ENCODE measurements at regions not wholly inside any gene's neighbourhood (a gene's known extent, or its start where the extent isn't known, plus 50 kb on each side); places are given as distances from the start of the nearest gene placed in this dataset.
"Not testable (repeated sequence)": the region's sequence is repeated elsewhere in the genome, so short reads cannot be mapped to it uniquely, and the experiment has no call there.

DNA sequence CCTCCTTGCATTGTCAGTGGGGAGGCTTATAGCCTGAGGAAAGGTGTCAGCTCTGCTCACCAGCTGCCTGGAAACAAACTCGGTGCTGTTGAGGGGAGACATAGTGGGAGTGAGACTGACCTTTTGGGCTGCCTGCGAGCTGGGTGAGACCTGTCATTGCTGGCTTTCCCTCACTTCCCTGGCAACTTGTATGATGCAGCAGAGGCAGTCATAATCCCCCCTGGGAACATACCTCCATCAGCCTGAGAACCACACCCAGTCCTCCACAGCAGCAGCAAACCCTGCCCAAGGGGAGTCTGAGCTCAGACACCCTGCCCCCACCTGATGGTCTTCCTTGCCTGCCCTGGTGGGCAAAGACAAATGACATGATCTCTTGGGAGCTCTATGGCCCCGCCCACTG is 521.2 kb upstream of the IMPG1 start:
- no peak for DNase-seq (ENCODE audit: low read depth)
- in situ Hi-C loops (cut with HindIII; ENCODE audit: low sequenced_read_pairs), result no loop called here
- no peak overlapping the region for H3K4me3 ChIP-seq (ENCODE audit: low read depth, low read length)
- TF ChIP-seq, protein P1, sequence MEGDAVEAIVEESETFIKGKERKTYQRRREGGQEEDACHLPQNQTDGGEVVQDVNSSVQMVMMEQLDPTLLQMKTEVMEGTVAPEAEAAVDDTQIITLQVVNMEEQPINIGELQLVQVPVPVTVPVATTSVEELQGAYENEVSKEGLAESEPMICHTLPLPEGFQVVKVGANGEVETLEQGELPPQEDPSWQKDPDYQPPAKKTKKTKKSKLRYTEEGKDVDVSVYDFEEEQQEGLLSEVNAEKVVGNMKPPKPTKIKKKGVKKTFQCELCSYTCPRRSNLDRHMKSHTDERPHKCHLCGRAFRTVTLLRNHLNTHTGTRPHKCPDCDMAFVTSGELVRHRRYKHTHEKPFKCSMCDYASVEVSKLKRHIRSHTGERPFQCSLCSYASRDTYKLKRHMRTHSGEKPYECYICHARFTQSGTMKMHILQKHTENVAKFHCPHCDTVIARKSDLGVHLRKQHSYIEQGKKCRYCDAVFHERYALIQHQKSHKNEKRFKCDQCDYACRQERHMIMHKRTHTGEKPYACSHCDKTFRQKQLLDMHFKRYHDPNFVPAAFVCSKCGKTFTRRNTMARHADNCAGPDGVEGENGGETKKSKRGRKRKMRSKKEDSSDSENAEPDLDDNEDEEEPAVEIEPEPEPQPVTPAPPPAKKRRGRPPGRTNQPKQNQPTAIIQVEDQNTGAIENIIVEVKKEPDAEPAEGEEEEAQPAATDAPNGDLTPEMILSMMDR (IDR thresholded peaks at IDR 0.05; ENCODE audit: low read depth, low read length, missing control alignments), result no peak

DNA sequence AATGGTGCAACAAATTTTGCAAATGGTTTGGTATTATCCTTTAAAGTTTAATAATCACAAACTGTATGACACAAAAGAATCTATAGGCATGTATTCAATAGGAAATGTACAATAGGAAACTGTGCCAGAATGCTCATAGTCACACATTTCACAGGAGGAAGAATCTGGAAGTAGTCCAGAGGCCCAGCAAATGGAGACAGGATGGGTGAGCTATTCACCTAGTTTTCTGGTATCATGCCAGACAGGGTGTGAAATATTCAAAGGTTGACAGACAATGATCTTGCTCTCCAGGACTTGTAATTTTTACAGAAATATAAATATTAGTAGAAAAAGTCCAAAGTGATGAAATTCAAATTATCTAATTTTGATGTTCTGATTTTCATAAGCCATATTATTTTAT is 520.1 kb upstream of the IMPG1 start:
- in situ Hi-C loops (cut with HindIII; ENCODE audit: low sequenced_read_pairs), result no loop called here
- H3K4me3 ChIP-seq (ENCODE audit: low read depth, low read length), result no peak overlapping the region
- DNase-seq (ENCODE audit: low read depth), result no peak
- TF ChIP-seq, protein P1 (IDR thresholded peaks at IDR 0.05; ENCODE audit: low read depth, low read length, missing control alignments), result no peak

DNA sequence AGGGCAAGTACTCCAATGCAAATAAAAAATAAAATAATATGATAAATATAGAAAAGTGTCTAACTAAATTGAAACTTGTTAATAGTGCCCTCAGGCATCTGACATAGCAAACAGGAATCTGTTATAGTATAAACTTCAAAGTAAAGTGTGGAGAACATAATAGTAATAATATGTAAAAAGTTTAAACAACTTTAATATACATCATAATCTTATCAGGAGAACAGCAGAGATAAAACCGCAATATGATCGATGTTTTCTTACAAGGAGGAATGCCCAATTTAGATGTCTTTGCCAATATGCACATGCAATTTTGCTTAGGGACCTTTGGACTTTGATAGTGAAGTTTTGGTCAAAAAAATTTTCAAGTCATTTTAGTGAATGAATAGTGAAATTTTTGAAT is 514.8 kb upstream of the IMPG1 start:
- no peak overlapping the region for H3K4me3 ChIP-seq (ENCODE audit: low read depth, low read length)
- in situ Hi-C loops (cut with HindIII; ENCODE audit: low sequenced_read_pairs), result no loop called here
- DNase-seq (ENCODE audit: low read depth), result no peak
- TF ChIP-seq, protein P1 (IDR thresholded peaks at IDR 0.05; ENCODE audit: low read depth, low read length, missing control alignments), result no peak

DNA sequence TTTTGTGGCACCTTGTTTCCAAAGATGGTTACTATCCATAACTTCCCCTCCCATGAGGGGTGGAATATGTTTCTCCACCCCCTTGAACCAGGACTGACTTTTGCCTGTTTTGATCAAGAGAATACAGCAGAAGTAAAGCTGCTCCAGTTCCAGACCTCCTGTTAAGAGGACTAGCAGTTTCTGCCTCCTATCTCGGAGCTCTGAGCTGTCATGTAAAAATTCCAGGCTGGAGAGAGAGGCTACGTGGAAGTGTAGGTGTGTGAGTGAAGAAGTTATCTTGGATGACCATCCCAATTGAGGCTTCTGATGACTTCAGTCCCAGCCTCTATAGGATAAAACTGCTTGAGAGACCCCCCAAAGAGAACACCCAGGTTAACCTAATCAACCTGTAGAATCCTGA is 511.7 kb upstream of the IMPG1 start:
- TF ChIP-seq, protein P1 (IDR thresholded peaks at IDR 0.05; ENCODE audit: low read depth, low read length, missing control alignments), result no peak
- no peak overlapping the region for H3K4me3 ChIP-seq (ENCODE audit: low read depth, low read length)
- in situ Hi-C loops (cut with HindIII; ENCODE audit: low sequenced_read_pairs), result no loop called here
- no peak for DNase-seq (ENCODE audit: low read depth)

DNA sequence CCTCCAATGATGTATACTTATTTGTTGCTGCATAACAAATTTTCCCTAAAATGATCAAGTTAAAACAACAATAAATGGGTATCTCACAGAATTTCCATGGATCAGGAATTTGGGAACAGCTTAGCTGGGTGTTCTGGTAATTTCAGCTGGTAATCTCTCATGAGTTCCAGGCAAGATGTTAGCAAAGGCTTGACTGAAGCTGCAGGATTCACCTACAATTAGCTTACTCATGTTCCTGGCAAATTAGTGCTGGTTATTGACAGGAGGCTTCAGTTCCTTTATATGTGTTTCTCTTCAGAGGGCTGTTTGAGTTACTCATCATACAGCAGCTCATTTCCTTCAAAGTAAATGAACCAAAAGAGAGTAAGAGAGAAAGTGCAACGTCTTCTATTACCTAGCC is 506.3 kb upstream of the IMPG1 start:
- H3K4me3 ChIP-seq (ENCODE audit: low read depth, low read length), result no peak overlapping the region
- no peak for DNase-seq (ENCODE audit: low read depth)
- TF ChIP-seq, protein P1 (IDR thresholded peaks at IDR 0.05; ENCODE audit: low read depth, low read length, missing control alignments), result no peak
- in situ Hi-C loops (cut with HindIII; ENCODE audit: low sequenced_read_pairs), result no loop called here

DNA sequence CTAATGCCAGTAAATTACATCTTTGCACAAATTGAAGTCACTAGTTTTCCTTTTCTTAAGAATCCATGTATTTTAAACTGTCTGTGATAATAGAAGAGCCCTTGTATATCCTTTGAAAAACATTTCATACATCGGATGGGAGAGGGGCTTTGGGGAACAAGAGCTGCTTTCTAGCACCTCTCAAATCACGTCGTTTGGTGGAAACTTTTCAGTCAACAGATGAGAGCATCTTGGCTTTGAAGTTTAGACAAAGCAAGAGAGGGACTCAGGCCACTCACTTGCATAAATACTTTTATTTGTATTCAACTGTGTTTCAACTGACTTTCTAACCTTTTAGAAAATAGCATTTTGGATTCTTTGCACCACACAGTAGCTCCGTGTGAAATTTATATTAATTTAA is 502.3 kb upstream of the IMPG1 start:
- in situ Hi-C loops (cut with HindIII; ENCODE audit: low sequenced_read_pairs), result no loop called here
- TF ChIP-seq, protein P1 (IDR thresholded peaks at IDR 0.05; ENCODE audit: low read depth, low read length, missing control alignments), result no peak
- DNase-seq (ENCODE audit: low read depth), result no peak
- H3K4me3 ChIP-seq (ENCODE audit: low read depth, low read length), result no peak overlapping the region

DNA sequence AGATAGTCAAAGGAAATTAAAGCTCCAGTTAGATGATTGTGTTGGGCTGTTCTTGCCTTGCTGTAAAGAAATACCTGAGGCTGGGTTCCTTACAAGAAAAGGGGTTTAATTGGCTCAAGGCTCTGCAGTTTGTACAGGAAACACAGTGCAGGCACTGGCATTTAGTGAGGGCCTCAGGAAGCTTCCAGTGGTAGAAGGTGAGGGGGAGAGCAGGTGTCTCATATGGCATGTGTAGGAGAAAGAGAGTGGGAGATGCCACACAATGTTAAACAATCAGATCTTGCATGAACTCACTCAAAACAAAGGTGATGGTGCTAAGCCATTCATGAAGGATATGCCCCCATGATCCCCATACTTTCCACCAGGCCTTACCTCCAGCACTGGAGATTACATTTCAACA is 493.5 kb upstream of the IMPG1 start:
- H3K4me3 ChIP-seq (ENCODE audit: low read depth, low read length), result no peak overlapping the region
- in situ Hi-C loops (cut with HindIII; ENCODE audit: low sequenced_read_pairs), result no loop called here
- DNase-seq (ENCODE audit: low read depth), result no peak
- TF ChIP-seq, protein P1 (IDR thresholded peaks at IDR 0.05; ENCODE audit: low read depth, low read length, missing control alignments), result no peak

DNA sequence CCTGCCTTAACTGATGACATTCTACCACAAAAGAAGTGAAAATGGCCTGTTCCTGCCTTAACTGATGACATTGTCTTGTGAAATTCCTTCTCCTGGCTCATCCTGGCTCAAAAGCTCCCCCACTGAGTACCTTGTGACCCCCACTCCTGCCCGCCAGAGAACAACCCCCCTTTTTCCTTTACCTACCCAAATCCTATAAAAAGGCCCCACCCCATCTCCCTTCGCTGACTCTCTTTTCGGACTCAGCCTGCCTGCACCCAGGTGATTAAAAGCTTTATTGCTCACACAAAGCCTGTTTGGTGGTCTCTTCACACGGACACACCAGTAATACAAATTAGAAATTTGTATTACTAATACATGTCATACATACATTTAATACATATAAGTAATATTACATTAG is 489.9 kb upstream of the IMPG1 start:
- DNase-seq (ENCODE audit: low read depth); in situ Hi-C loops (cut with HindIII; ENCODE audit: low sequenced_read_pairs); H3K4me3 ChIP-seq (ENCODE audit: low read depth, low read length): not testable (repeated sequence)

DNA sequence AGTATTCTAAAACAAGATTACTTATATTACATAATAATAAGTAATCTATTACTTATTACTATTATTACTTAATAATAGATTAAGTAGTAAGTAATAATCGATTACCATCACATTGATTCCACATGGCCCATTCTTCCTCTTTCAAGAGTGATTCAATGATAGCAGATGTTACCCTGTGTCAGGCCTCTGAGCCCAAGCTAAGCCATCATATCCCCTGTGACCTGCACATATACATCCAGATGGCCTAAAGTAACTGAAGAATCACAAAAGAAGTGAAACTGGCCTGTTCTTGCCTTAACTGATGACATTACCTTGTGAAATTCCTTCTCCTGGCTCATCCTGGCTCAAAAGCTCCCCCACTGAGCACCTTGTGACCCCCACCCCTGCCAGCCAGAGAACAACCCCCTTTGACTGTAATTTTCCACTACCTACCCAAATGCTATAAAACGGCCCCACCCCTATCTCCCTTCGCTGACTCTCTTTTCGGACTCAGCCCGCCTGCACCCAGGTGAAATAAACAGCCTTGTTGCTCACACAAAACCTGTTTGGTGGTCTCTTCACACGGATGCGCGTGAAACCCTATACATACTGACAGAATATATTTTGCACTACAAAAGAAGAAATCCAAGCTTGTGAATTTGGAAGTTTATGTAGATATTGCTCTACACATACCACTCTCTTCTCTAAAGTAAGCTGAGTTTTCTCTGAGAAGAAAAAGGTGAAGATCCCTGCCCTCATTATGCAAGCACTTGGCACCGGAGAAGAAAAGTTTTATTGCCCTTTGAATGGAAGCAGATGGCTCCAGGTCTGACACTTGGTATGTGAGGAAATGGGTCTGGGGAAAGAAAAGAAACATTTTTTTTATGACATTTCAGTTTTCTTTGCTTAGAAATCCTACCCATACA is 488.6 kb upstream of the IMPG1 start:
- H3K4me3 ChIP-seq (ENCODE audit: low read depth, low read length); in situ Hi-C loops (cut with HindIII; ENCODE audit: low sequenced_read_pairs); DNase-seq (ENCODE audit: low read depth): not testable (repeated sequence)

All from astrocyte of the cerebellum (primary cell).